ENCODE measurements at regions not wholly inside any gene's neighbourhood (a gene's known extent, or its start where the extent isn't known, plus 50 kb on each side); places are given as distances from the start of the nearest gene placed in this dataset.
"Not testable (repeated sequence)": the region's sequence is repeated elsewhere in the genome, so short reads cannot be mapped to it uniquely, and the experiment has no call there.

- ATAC-seq = no peak
Observed at GRCh38 chr14:58901826-58902225, 264.1 kb downstream of the DACT1 start.

GRCh38 chr14:58904776-58905175 is 267.0 kb downstream of the DACT1 start:
- no peak for ATAC-seq

- ATAC-seq = no peak
Observed at GRCh38 chr14:58907803-58908202, 270.0 kb downstream of the DACT1 start.

GRCh38 chr14:58912287-58912686 is 274.5 kb downstream of the DACT1 start:
- no peak for ATAC-seq

- no peak for ATAC-seq
Observed at GRCh38 chr14:58912799-58913432, 275.2 kb downstream of the DACT1 start.

- ATAC-seq = no peak
Observed at GRCh38 chr14:58914279-58914855, 274.1 kb upstream of the DAAM1 start.

- ATAC-seq = no peak
Observed at GRCh38 chr14:58915646-58916045, 272.8 kb upstream of the DAAM1 start.

GRCh38 chr14:58918066-58918738 is 270.3 kb upstream of the DAAM1 start:
- no peak for ATAC-seq

GRCh38 chr14:58919217-58919616 is 269.2 kb upstream of the DAAM1 start:
- ATAC-seq = no peak

- ATAC-seq = no peak
Observed at GRCh38 chr14:58920230-58920629, 268.2 kb upstream of the DAAM1 start.

GRCh38 chr14:58922201-58922940 is 266.1 kb upstream of the DAAM1 start:
- ATAC-seq = not testable (repeated sequence)

- no peak for ATAC-seq
Observed at GRCh38 chr14:58923751-58924405, 264.6 kb upstream of the DAAM1 start.

- no peak for ATAC-seq
Observed at GRCh38 chr14:58941629-58942028, 246.8 kb upstream of the DAAM1 start.

- no peak for ATAC-seq
Observed at GRCh38 chr14:58942516-58942915, 246.0 kb upstream of the DAAM1 start.

GRCh38 chr14:58944343-58944967 is 244.0 kb upstream of the DAAM1 start:
- ATAC-seq = no peak

GRCh38 chr14:58944968-58945356 is 243.5 kb upstream of the DAAM1 start:
- no peak for ATAC-seq

GRCh38 chr14:58946431-58946830 is 242.0 kb upstream of the DAAM1 start:
- ATAC-seq = no peak

GRCh38 chr14:58947156-58947555 is 241.3 kb upstream of the DAAM1 start:
- no peak for ATAC-seq

- no peak for ATAC-seq
Observed at GRCh38 chr14:58947814-58948445, 240.5 kb upstream of the DAAM1 start.

GRCh38 chr14:58950555-58950954 is 237.9 kb upstream of the DAAM1 start:
- no peak for ATAC-seq

- ATAC-seq = no peak
Observed at GRCh38 chr14:58951143-58951542, 237.3 kb upstream of the DAAM1 start.

- no peak for ATAC-seq
Observed at GRCh38 chr14:58954052-58954451, 234.4 kb upstream of the DAAM1 start.
